ENCODE measurements at regions not wholly inside any gene's neighbourhood (a gene's known extent, or its start where the extent isn't known, plus 50 kb on each side); places are given as distances from the start of the nearest gene placed in this dataset.

GRCh38 chr15:39301589-39301999 is 279.3 kb upstream of the THBS1 start:
- dilution Hi-C loops (cut with MboI; ENCODE audit: extremely low pct_ligation_motif_present, low sequenced_read_pairs) (no loop called here), intact Hi-C loops (cut with micrococcal nuclease) (loop anchor here (1.0 to 5.0 kb wide), 3 partner anchors 34 to 129 kb away; no protein-coding TSS in a partner anchor)
- Histone ChIP-seq H3K9me3 (replicated peaks; ENCODE audit: control insufficient read depth, insufficient read depth, low read length) (no peaks in the 10 kb centered on the region), H3K27me3 (ENCODE audit: control insufficient read depth in 2 of 2, insufficient read depth in 2 of 2, low read length in 2 of 2) (no peaks in the 10 kb centered on the region), H3K4me3 (replicated peaks in 1 of 3; ENCODE audit: insufficient read depth in 1 of 3, low read depth in 1 of 3, low read length in 3 of 3) (no peak overlapping the region), H3K79me2 (ENCODE audit: control insufficient read depth, insufficient read depth, low read length) (no peaks in the 10 kb centered on the region), H3K4me2 (ENCODE audit: insufficient read depth, low read length) (no peak overlapping the region), H3K9ac (replicated peaks; ENCODE audit: extremely low read depth, insufficient read depth, low read length) (peak overlapping the region; percentile 69), H3K9me1 (replicated peaks; ENCODE audit: control insufficient read depth, extremely low read depth, insufficient read depth, low read length) (no peaks in the 10 kb centered on the region), H3K36me3 (ENCODE audit: control insufficient read depth in 2 of 2, extremely low read depth in 1 of 2, insufficient read depth in 2 of 2, low read length in 2 of 2) (no peaks in the 10 kb centered on the region), H3K27ac (ENCODE audit: insufficient read depth, low read depth, low read length) (peak overlapping the region; percentile 92), H3K4me1 (ENCODE audit: control insufficient read depth, extremely low read depth, insufficient read depth, low read length) (peaks cover 31% of the 10 kb centered on the region), H2AFZ (ENCODE audit: low read depth, low read length) (no peak overlapping the region), H4K20me1 (replicated peaks; ENCODE audit: control insufficient read depth, extremely low read depth, insufficient read depth, low read length) (no peaks in the 10 kb centered on the region)
- FAIRE-seq (no peak), DNase-seq (ENCODE audit: low read depth, low spot score) (peak; percentile 37)
- CTCF ChIA-PET: interaction anchor here (1.0 to 1.6 kb wide), 3 partner anchors 9 to 26 kb away, joined by 3 to 4 read pairs (median 3); no protein-coding TSS in a partner anchor
- POLR2A ChIA-PET: no interaction called here
- BruUV-seq (replicated peaks): no TSS peak
- no peak for TF ChIP-seq MYC (IDR thresholded peaks at IDR 0.05; ENCODE audit: low read depth, low read length)
- no peak for TF ChIP-seq FOS (IDR thresholded peaks at IDR 0.05; ENCODE audit: borderline replicate concordance, insufficient read depth, low read length)
- TF ChIP-seq EZH2 (IDR thresholded peaks at IDR 0.05; ENCODE audit: borderline replicate concordance, low read depth, low read length, severe bottlenecking): no peak
- TF ChIP-seq CTCF (IDR thresholded peaks at IDR 0.05; ENCODE audit: extremely low read depth in 1 of 2, insufficient read depth in 1 of 2, low read depth in 1 of 2, low read length in 2 of 2): no peak
- TF ChIP-seq MAX (IDR thresholded peaks at IDR 0.05; ENCODE audit: insufficient read depth, insufficient read length): no peak
- no peak for TF ChIP-seq POLR2AphosphoS5 (IDR thresholded peaks at IDR 0.05; ENCODE audit: insufficient read depth, low read depth, low read length)

Measured in endothelial cell of umbilical vein (primary cell).